GM12801 (cell line): ENCODE measurements at regions not wholly inside any gene's neighbourhood (a gene's known extent, or its start where the extent isn't known, plus 50 kb on each side); places are given as distances from the start of the nearest gene placed in this dataset.

Experiments
- TF ChIP-seq, protein P1 (sequence below): IDR thresholded peaks from one replicate; pipeline ENCODE4 v1.5.1; 2011; ENCODE audit warnings: control low read depth; ENCODE audit not compliant: insufficient read length; ENCODE audit errors: extremely low read depth

DNA sequence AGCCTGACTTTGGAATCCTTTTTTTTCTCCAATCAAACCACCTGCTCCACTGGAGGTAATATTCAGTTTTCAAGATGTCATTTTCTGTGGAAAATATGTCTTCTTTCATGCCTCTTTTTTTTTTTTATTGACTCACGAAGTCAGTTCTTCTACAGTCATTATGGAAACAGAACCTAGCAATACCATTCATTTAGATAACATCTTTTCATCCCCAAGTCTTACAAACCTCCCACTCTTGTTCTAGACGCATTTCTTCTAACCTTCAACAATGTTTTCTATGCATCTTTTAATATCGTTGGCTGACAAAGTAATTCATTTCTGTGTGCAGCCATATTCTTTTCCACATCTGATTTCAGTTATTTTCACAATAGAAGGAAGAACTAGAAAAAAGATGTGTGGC, 474.3 kb upstream of the CCDC196 start:
- TF ChIP-seq, protein P1, sequence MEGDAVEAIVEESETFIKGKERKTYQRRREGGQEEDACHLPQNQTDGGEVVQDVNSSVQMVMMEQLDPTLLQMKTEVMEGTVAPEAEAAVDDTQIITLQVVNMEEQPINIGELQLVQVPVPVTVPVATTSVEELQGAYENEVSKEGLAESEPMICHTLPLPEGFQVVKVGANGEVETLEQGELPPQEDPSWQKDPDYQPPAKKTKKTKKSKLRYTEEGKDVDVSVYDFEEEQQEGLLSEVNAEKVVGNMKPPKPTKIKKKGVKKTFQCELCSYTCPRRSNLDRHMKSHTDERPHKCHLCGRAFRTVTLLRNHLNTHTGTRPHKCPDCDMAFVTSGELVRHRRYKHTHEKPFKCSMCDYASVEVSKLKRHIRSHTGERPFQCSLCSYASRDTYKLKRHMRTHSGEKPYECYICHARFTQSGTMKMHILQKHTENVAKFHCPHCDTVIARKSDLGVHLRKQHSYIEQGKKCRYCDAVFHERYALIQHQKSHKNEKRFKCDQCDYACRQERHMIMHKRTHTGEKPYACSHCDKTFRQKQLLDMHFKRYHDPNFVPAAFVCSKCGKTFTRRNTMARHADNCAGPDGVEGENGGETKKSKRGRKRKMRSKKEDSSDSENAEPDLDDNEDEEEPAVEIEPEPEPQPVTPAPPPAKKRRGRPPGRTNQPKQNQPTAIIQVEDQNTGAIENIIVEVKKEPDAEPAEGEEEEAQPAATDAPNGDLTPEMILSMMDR: no peak

DNA sequence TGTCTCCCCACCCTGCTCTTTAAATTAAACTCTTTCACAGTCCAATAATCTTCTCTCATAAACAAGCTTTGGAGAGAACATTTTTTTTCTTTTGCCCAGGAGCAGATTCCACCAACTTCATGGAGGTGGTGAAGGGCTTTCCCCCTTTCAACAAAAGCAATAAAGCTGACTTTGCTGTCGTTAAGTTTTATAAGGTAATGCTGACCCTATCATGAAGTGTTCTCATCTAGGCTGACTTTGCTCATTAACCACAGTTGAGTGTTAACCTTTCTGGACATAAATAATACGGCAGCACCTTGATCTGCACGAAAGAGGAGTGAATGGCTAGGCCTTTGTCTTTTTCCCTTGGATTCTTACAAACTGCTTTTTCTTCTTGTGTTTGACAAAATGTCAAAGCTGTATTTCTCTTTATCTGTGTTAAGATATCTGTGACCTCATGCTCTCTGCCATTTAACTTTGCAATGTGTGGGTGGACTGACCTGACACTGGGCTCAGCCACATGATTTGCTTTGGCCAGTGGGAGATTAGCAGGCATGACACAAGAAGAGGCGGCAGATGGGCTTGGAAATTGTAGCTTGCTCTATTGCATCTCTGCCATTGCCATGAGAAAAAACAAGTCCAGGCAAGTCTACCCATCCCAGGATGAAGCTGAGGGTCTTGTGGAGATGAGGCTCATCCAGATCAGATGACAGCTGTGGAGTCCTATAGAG, 470.9 kb upstream of the CCDC196 start:
- TF ChIP-seq, protein P1: no peak

DNA sequence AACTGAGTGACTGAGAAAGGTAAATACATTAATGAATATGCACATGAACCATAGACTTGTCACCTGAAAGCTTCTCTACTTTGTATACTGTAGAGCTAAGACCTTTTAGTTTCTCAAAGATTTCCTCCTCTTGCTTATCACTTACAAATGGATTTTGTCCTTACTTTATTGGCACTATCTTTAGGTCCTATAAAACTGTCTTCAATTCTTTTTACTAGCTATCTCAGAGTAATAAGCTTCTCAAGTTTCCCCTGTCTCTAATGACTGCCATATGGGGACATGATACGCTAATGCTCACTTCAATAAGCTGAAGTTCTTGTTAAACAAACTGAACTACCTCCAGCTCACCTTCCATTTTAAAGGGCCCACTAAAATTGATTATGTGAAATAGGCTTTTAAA, 468.2 kb upstream of the CCDC196 start:
- TF ChIP-seq, protein P1: no peak

DNA sequence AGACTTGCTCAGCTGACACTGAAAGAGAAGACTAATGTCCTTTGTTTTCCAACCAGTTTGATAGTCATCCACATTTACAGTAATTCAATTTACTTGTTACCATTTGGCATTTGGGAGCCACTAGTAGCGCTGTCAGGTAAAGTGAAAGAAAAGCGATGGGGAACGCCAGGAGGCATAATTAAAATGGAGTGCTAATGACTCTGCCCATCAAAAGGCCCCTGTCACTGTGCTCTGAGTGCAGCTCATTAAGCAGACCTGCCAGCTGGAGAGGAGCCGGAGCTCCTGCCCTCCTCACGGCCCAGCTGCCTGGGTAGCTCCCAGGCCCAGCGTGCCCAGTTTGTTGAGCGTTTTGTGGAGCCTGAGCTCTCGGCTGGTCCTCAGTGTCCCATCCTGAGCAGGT, 463.6 kb upstream of the CCDC196 start:
- TF ChIP-seq, protein P1: no peak

DNA sequence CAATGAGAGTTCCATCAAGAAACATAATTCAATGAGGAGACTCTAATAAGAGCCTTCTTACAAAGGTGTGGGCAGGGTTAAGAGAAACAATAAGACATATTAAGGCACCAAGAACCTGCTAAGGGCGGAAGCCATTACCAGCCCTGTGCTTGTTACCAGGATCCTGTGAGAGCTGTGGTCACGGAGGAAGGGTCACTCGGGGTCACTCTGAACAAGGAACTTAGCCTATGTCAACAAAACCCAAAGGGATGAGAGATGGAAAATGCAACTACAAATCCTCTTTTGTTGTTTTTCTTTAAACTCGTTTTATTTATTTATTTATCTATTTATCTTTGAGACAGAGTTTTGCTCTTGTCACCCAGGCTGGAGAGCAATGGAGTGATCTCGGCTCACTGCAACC, 460.4 kb upstream of the CCDC196 start:
- TF ChIP-seq, protein P1: no peak

DNA sequence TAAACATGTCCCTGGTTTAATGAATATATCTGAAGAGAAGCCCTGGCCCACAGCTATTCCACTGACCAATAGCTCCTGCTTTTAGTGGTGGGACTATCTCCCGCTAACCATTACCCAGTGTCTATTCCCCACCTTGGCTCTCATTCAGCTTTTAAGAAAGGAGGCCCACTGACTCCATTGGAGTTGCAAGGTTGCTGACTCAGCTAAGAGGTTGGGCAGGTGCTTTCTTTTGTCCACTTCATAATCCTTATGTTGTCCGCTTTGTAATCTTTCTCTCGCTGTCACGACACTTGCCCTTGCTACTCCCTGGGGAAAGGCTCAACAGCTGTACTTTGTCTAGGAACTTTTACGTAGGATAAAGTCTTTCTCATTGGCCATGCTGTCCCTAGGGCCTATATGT, 453.4 kb upstream of the CCDC196 start:
- TF ChIP-seq, protein P1: no peak

DNA sequence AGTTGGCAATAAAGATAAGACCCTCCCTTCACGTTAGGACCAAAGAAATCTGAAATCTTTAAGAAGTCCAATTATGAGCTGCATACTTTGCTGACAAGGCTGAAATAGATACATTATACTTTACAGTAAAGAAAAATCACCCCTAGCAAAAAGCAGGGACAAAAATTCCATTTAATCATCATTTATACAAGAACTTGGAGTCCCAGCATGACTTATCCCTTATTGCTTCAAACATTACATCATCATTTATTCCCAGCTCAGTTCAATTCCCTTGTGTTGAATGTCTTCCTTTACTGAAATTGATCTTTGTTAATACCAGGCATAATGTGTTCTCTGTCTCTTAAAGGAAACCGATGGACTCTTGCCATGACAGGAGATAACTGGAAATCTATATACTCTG, 449.6 kb upstream of the CCDC196 start:
- TF ChIP-seq, protein P1: no peak
